Epidermal melanocyte (primary cell): ENCODE measurements at regions not wholly inside any gene's neighbourhood (a gene's known extent, or its start where the extent isn't known, plus 50 kb on each side); places are given as distances from the start of the nearest gene placed in this dataset.

Source experiments
- DNase-seq: peaks from one replicate; pipeline ENCODE4 v3.0.0; 2011; ENCODE audit warnings: low spot score; ENCODE audit not compliant: insufficient read length

DNA sequence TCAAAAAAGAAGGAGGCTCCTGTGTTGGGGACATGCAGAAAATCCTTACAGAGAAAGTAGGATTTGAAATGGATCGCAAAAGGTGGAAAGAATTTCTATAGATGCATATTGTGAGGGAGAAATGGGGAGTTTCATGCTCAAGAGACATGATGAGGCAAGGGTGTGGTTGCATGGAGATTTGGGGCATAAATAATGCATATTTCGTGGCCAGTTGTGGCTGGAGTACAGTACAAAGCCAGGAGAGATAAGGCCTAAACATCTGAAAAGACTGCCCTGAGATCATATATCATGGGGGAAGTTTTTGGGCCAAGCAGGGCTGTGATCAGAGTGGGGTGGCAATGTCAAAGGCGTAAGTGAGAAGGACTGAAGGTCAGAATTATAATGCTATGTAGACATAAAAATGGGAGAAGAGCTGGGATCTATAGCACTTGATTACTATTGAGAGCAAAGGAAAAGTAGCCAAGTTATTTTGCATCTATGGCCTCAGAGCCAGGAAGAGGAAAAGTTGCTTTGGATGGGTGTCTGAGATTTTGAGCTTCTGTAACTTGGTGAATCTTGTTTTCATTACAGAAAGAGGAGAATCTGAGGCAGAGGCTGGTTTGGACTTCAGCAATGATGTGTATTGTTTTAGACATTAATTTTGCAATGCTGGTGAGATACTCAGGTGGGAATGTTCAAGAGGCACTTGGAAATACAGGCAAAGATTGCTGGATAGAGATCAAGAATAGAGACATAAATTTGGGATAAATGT lies 166.6 kb downstream of the INHBA start:
- no peak for DNase-seq

DNA sequence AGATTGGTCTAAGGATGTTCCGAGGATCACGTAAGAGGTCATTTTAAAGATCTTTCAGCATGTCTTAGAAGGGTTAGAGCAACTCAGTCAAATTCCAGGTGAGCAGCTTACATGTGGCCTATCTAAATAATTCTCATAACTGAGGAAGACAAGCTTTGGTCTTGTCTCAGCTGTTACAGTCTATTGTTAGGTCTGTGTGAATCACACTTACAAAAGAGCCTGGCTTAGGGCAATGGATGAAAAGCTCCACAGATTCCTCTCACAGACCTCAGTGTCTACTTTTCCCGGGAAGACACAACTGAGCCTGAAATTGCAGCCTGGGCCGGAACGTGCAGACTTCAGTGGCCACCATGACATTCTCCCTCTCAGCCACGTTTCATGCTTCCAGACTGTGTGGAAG lies 173.1 kb downstream of the INHBA start:
- DNase-seq: no peak

DNA sequence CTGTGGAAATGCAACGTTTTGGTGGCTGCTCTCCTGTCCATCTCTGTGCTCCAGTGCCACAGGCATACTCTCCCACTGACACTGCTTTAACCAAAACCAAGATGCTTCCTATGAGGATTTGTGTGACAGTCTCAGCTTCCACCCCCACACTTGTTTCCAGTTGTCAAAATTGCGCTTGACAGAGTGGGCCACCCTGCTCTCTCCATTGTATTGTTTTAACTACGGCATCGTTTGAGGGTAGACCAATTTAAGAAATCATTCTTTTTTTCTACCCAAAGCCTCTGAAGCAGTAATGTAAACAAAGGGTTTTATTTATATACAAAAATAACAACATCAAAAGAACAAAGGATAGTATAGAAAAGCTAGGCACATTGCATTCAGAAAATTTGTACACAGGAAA lies 178.0 kb downstream of the INHBA start:
- no peak for DNase-seq

DNA sequence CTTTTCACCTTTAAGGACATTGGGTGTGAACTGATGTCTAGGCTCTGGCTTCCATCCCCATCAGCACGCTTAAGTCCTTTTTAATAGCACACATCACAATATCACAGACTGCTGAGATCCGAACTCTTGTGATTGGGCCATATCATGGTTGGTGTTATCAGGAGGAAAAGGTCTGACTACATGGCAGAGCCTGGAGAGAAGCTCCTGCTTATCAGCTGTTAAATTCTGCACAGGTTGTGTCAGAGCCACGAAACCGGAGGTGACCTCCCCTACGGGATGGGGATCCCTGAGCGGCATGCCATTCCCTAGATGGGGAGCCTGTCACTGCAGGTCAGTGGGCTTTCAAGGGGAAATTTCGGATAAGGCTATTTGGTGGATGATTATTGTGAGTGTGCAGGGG lies 182.4 kb downstream of the INHBA start:
- no peak for DNase-seq

DNA sequence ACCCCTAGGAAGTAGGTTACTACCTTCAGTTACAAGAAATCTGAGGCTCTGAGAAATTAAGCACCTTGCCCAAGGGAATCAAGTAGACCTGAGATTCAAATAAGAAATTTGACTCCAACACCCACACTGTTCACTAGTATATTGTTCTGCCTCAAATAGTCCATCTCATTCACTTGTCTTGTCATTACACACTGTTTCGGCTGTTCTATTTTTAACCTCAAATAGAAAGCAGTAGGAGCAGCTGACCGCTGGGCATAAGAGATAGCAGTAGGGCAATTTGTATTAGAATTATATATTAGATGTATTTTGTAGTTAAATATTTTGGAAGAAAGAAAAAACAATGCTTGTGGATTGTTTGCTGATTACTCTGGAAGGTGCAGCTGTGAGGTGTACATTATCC lies 185.1 kb downstream of the INHBA start:
- no peak for DNase-seq

DNA sequence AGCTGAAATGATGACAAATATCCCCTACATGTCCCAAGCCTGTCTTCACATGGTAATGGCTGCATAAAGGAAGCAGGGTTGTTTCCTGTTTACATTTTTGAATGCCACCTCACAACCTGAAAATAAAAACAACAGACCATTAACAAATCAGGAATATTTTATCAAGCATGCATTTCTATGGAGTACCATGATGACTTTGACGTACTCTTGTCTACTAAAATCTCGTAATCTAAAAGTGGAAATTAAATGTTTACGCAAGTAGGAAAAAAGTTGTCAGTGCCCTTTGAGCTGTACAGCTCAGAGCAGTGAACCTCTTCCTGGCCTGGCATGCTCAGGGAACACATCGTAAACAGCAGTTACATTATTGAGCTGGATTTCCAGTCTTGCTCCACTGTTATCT lies 194.1 kb downstream of the INHBA start:
- no peak for DNase-seq

DNA sequence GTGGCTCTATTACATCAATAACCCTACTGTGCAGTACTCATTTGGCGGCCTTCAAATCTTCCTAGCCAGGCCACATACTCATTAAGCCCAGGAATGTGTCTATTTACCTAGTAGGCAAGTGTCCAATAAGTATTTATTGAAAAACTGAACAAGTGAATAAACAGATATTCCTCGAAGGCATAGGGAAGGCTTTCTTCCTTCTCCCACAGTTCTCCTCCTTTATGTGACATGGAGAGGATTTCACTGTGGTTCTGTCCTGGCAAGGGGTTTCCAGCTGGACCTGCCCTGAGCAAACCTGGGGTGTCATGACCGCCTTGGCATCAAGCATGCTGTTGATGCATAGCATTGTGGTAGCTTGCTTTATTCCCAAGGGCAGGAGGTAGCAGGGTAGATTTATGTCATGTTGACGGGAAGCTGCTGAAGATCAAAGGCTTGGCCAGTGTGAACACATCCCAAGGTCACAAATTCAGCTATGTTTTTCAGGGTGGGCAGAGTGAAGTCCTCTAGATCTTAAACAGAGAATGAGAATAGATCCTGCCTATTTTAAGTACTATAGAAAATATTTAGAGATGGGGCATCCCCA lies 195.1 kb downstream of the INHBA start:
- no peak for DNase-seq

DNA sequence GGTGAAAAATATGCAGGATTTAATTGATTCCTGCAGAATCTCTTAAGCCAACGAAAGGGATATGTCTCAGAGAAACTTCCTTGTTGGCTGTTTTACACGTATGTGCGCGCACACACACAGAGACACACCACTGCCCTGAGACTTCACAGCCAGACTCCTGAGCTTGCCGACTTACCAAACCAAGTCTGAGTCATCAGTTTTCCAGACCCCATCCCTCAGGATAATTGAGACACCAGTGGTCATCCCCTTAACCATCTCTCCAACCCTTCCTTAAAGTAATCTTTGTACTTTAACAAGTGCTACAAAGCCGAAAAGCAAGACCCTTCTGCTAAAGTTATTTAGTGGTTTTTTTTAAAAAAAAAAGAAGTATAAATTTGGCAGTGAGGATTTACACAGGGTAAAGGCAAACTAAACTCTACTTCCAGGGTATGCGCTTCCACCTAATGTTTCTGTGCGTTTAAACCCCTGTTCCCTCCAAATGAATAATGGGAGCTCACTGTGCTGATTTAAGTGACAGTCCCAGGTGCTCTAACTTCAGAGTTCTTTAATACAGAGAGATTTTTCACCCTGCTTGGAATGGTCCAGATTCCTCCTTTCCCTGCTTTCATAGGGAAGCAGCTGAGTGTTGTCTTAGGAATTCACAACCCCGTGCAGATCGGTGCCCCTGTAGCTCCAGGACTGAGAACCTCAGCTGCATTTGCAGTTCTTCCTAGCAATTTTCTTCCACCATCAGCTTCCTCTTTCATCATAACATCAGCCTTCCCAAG lies 198.5 kb downstream of the INHBA start:
- no peak for DNase-seq

DNA sequence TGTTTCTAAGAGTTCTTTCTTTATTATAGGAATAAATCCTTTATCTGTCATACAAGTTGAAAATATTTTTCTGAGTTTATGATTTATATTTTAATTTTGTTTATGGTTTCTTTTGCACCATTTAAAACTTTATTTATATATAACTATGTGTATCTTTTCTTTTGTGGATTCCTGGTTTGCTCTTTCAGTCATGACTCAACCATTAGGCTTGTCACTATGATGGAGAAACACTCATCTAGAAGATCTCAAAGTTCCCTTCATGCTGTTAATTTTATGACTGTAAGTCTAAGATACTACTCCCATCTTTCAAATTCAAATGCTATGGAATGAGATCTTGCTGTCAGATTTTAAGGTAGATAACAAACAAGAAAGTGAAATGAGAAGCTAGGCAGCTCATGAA lies 199.5 kb downstream of the INHBA start:
- no peak for DNase-seq

DNA sequence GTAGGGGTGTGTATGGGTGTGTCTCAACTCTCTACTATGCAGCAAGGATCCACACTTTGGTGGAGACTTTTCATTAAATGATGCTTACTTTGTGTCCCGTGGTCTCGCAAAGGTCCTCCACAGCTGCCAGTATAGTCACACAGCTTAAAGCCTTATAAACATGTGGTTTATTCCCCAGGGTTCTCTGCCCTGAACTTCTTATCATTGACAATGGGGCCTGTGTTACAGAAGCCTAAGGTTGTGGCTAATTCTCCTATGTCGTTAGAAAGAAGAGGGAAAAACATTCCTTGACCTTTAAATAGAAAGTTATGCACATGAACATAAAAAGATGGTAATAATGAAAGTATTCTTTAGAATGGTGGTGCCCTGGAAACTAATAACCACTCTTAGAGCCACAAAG lies 201.4 kb downstream of the INHBA start:
- DNase-seq: peak; percentile 50

DNA sequence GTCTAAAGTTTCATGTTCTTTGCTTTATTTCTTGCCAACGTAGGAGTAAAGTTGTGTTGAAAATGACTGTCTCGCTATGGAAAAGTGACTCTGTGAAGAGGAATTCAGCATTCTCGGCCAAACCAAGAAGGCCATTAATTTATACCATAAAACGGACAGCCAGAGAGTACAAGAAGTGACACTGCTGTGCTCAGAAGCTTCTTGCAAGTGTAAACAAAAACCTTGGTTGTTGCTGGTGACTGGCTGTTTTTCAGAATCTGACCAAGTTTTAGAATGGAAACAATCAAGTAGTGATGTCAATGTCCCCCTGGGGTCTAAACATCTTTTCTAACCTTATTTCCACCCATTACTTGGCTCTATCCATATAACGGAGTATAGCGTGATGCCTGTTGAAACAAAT lies 201.9 kb downstream of the INHBA start:
- no peak for DNase-seq

DNA sequence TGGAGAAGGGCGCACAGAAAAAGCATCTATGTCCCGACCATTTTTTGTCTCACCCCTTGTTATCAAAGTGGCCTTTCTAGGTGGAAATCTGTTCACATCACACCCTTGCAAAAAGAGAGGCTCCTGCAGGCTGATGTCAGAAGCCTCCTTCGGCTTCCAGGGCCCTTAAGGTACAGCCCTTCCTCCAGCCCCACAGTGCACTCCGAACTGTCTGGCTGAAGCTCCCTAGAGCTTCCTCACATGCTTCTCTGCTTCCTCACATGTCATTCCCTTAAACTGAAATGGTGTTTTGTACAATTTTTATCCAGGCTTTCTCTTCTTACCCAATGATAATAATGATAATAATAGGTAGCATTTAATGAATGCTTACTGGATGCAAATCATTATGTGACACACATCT lies 210.3 kb downstream of the INHBA start:
- DNase-seq: no peak

DNA sequence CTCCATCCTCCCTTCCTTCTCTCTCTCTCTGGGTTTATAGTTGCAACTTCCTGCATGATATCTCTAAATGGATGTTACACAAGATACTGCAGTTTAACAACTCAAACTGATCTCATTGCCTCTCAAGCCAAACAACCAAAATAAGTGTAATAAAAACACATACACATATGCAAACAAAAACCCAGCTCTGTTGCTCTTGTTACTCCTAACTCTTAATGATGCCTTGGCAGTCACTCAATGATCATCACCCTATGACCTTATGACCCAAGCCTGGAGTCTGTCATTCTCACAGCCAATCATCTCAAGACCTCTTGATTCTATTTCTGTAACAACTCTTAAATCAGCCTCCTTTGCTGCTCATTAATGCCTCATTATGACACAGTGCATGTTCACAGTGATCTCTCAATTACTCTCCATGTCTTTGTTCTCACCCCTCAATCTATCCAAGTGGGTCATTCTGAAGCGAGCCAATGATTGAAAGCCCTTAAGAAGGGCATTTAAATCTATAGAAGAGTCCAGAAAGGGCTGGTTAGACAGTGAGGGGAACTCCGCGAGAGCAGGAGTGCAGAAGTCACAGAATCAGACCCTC lies 210.9 kb downstream of the INHBA start:
- DNase-seq: no peak

DNA sequence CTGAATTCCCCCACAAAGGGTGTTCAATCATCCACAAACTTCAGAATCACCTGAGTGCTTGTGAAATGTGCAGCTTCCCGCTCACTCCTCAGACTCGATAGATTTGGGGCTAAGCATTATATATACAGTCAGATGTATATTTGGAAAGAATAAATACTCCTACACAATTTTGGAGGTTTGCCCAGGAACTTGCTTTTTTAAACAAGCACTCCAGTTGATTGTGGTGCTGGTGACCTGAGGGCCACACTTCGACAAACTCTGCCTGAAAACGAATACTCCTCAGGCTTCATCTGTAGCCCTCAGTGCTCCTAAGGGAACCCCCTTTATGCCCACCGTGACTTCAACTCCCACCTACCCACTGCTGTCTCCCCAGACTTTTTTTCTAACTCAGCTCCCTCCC lies 211.6 kb downstream of the INHBA start:
- DNase-seq: no peak

DNA sequence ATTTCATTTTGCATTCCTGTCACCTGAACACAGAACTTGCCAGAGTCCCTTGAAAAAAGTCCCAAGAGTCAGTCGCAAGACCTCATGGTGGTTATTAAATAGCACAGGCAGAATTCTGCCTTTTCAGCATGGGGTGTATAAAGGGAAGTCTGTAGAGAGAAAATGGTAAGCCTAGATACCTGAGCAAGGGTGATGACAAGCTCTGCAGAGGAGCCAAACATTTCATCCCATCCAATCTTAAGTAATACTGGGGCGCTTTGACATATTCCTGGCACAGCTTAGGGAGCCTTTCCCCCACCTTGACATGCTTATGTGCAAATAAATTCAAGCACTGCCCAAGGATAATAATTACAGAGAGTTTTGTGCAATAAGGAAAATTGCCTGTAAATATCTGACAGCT lies 213.0 kb downstream of the INHBA start:
- no peak for DNase-seq

DNA sequence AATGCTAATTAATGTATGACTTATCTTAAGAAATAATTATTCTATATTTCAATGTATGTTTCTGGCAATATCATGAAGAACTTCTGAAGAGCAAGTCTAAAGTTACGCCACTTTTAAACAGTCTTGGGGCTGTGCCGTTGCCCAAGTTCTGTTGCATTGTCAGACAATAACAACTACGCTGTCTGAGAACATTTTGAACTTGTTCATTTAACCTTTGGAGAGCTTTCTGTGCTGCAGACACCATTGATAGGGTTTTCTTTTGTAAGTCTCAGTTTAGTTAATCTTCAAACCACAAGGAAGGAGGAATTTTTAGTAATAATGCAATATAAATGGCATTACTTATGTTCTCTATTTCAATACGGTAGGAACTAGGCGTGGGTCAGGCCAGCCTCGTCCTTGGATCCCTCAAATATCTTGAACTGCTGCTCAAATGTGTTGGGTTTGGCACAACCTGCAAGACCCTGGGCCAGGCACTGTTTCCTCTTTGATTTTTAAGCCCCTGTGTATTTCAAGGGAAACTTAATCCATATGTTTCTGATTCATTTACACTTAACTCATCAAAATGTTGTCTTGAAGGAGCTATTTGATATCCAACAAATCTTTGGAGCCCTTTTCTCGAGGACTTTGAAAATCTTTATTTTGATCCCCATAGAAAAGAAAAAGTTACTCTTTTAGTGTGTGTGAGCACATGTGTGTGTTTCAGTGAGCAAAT lies 215.5 kb downstream of the INHBA start:
- no peak for DNase-seq

DNA sequence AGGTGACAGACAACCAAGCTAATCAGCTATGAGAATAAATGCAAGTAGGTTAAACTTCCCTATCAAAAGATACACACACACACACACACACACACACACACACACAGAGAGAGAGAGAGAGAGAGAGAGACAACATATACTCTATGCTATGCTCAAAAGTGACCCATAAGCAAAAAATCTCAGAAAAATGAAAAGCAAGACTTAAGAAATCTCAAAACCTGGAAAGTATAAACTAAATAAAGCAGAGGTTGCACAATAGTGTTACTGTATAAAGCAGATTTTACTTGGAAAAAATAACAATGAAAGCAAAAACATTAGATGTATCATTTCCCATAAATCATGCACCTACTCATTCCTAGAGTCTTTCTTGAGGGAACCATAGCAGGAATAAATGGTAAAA lies 221.5 kb downstream of the INHBA start:
- no peak for DNase-seq

DNA sequence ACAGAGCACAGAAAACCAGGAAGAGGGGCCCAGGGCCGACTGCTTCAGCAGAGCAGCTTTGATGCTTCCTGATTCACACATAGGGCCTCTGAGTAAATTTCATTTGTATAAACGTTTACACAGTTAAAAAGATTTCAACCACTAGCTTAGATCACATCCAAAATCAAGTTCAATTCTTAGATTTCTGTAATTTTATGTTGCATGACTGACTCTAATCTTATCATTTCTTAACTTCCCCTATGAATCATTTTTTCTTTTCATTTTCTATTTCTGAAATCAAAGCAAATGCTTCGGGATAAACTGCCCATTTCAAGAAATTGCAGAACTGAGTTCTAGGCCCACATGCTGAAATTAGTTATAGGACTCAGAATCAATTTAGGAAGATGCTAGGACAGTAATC lies 224.7 kb downstream of the INHBA start:
- DNase-seq: no peak

DNA sequence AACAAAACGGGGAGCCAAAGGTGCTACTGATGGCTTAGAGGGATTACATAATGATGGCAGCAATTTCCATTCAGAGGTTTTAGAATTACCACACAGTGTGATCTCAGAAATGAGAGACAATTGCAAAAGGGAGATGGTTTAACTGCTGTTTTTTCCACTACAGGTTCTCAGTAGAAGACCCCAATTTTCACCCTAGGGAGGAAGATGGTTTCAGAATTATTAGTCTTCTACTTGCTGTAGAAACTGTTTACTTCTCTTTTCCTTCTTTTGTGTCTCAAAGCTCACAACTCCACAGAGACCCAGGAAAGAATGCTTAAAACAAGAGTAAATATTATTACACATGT lies 226.5 kb downstream of the INHBA start:
- no peak for DNase-seq

DNA sequence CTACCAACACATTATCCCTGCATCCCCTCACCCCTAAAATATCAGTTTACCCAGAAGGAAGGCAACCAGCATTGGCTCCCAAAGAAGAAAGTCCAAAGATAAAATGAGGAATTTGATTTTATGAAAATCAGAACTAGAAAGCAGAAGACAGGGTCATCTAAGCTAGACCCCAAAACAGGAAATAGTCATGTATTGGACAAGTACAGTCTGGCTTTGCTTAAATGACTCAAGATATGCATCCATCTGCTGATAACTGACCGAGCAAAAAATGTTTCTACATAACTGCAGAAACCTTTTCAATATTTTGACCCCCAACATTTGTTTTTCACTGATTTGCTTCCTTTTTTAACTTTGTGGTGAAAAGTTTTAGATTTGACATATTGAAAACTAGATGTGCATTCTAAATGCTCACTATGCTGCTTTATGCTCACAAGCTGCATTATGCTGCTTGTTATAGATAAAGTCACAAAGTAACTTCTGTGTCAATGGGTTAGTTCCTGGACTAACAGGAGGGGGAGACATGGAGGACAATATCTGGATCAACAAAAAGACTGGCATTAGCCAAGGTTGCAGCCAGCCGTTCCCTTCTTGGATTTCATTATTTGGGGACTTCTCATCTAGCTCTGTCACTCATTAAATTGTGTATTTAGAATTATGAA lies 227.0 kb downstream of the INHBA start:
- no peak for DNase-seq

DNA sequence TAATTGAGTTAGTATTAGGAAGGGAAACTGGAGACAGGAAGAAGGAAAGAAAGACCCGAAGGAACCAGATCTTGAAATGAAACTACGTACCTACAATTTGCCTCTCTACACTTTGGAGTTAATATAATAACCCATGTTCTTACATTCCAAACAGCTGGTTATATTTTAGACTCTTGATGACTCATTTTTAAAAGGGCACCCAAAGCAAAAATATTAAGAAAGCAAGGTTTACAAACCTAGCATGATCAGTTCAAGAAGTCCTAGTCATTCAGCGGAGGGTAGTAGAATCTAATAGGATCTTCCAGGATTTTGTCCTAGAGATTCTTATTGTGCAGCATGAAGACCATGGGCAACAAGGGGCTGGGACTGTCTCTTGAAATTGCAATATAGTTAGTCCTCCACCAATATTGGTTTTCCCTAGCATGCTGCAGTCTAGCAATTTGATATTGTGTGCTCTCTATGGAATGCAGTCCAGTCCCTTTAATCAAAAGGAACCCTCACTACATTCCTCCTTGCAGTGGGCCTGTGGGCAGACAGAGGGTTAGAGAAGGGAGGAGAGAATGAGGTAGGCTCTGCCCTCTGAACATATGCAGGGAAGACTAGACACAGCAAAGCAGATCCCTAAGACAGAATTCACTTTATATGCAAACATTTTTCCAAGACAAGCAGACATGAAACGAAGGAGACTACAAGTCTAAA lies 230.3 kb downstream of the INHBA start:
- no peak for DNase-seq
